Upper lobe of right lung (tissue), 1 donor: ENCODE measurements at regions not wholly inside any gene's neighbourhood (a gene's known extent, or its start where the extent isn't known, plus 50 kb on each side); places are given as distances from the start of the nearest gene placed in this dataset.

Source experiments
- ATAC-seq: fragments of 200-7000 bp; cut with Tn5 transposase; one replicate; pipeline ENCODE4 v1.9.1; 2020; ENCODE audit warnings: mild to moderate bottlenecking, moderate library complexity
- DNase-seq: peaks from one replicate; pipeline ENCODE4 v3.0.0-alpha.2; 2020
- H3K27ac ChIP-seq: fragments of 200-600 bp; one replicate; pipeline ENCODE4 v1.8.0; 2022
- H3K27me3 ChIP-seq: fragments of 200-600 bp; one replicate; pipeline ENCODE4 v1.8.0; 2022; ENCODE audit warnings: mild to moderate bottlenecking
- H3K36me3 ChIP-seq: fragments of 200-600 bp; one replicate; pipeline ENCODE4 v1.8.0; 2022
- H3K4me1 ChIP-seq: fragments of 200-600 bp; one replicate; pipeline ENCODE4 v1.8.0; 2022
- H3K4me3 ChIP-seq: fragments of 200-600 bp; one replicate; pipeline ENCODE4 v1.8.0; 2022; ENCODE audit warnings: mild to moderate bottlenecking
- H3K9me3 ChIP-seq: fragments of 200-600 bp; one replicate; pipeline ENCODE4 v1.8.0; 2022
- CTCF ChIP-seq: fragments of 200-600 bp; IDR thresholded peaks from one replicate; pipeline ENCODE4 v1.8.0; 2022; ENCODE audit warnings: antibody characterized with exemption
- intact Hi-C: fragments of 100-400 bp; cut with DNase I; formaldehyde crosslinking; loops from one replicate; pipeline ENCODE4 v1.11.0; 2022
- donor health status: DM: no; HTN: yes; CAD: no; lungs with severe emphysema.

GRCh38 chr5:92977846-92978540, 603.0 kb downstream of the NR2F1-AS1 start:
- H3K27ac ChIP-seq: no peak overlapping the region
- H3K4me3 ChIP-seq: no peak overlapping the region
- intact Hi-C loops: no loop called here
- no peaks in the 10 kb centered on the region for H3K4me1 ChIP-seq
- no peak for ATAC-seq
- no peak for DNase-seq
- H3K36me3 ChIP-seq: no peaks in the 10 kb centered on the region
- no peaks in the 10 kb centered on the region for H3K9me3 ChIP-seq
- no peaks in the 10 kb centered on the region for H3K27me3 ChIP-seq
- no peak for TF ChIP-seq CTCF

- no peak for TF ChIP-seq CTCF
- H3K4me3 ChIP-seq: no peak overlapping the region
- no peaks in the 10 kb centered on the region for H3K9me3 ChIP-seq
- H3K27me3 ChIP-seq: no peaks in the 10 kb centered on the region
- intact Hi-C loops: no loop called here
- no peak overlapping the region for H3K27ac ChIP-seq
- no peaks in the 10 kb centered on the region for H3K36me3 ChIP-seq
- H3K4me1 ChIP-seq: no peaks in the 10 kb centered on the region
- DNase-seq (no peak), ATAC-seq (no peak)
Observed at GRCh38 chr5:92976156-92976555, 604.9 kb downstream of the NR2F1-AS1 start.

- no peak for TF ChIP-seq CTCF
- no peak overlapping the region for H3K27ac ChIP-seq
- intact Hi-C loops: no loop called here
- H3K4me1 ChIP-seq: no peaks in the 10 kb centered on the region
- H3K9me3 ChIP-seq: no peaks in the 10 kb centered on the region
- no peak overlapping the region for H3K4me3 ChIP-seq
- DNase-seq: no peak
- H3K27me3 ChIP-seq: no peaks in the 10 kb centered on the region
- ATAC-seq: no peak
- H3K36me3 ChIP-seq: no peaks in the 10 kb centered on the region
Observed at GRCh38 chr5:92969781-92970237, 611.2 kb downstream of the NR2F1-AS1 start.

- H3K4me3 ChIP-seq: no peak overlapping the region
- no peaks in the 10 kb centered on the region for H3K27me3 ChIP-seq
- H3K4me1 ChIP-seq: no peaks in the 10 kb centered on the region
- no peaks in the 10 kb centered on the region for H3K9me3 ChIP-seq
- H3K36me3 ChIP-seq: no peaks in the 10 kb centered on the region
- no peak overlapping the region for H3K27ac ChIP-seq
- intact Hi-C loops: no loop called here
- DNase-seq (no peak), ATAC-seq (no peak)
- no peak for TF ChIP-seq CTCF
Observed at GRCh38 chr5:92969191-92969780, 611.7 kb downstream of the NR2F1-AS1 start.

- Histone ChIP-seq H3K27me3 (no peaks in the 10 kb centered on the region), H3K9me3 (no peaks in the 10 kb centered on the region), H3K4me1 (no peaks in the 10 kb centered on the region), H3K4me3 (no peak overlapping the region), H3K27ac (no peak overlapping the region), H3K36me3 (no peaks in the 10 kb centered on the region)
- DNase-seq (no peak), ATAC-seq (no peak)
- intact Hi-C loops: no loop called here
- no peak for TF ChIP-seq CTCF
Observed at GRCh38 chr5:92963800-92964199, 617.2 kb downstream of the NR2F1-AS1 start.
